GM19452 (cell line): ENCODE measurements at regions not wholly inside any gene's neighbourhood (a gene's known extent, or its start where the extent isn't known, plus 50 kb on each side); places are given as distances from the start of the nearest gene placed in this dataset.
"Not testable (repeated sequence)": the region's sequence is repeated elsewhere in the genome, so short reads cannot be mapped to it uniquely, and the experiment has no call there.

Source experiments
- ATAC-seq: cut with Tn5 transposase; IDR thresholded peaks from one replicate; pipeline ENCODE4 v1.9.1; 2021; ENCODE audit not compliant: unreplicated experiment

GRCh38 chr5:30279237-30279636, 914.2 kb upstream of the CDH6 start:
- no peak for ATAC-seq

GRCh38 chr5:30267026-30267425, 926.5 kb upstream of the CDH6 start:
- ATAC-seq: no peak

GRCh38 chr5:30239331-30240022, 954.0 kb upstream of the CDH6 start:
- ATAC-seq: no peak

GRCh38 chr5:30237189-30237588, 956.3 kb upstream of the CDH6 start:
- no peak for ATAC-seq

GRCh38 chr5:30209755-30210154, 983.7 kb upstream of the CDH6 start:
- ATAC-seq: no peak

- no peak for ATAC-seq
Observed at GRCh38 chr5:30197662-30198061, 995.8 kb upstream of the CDH6 start.

- ATAC-seq: no peak
Observed at GRCh38 chr5:30195036-30195435, 998.5 kb upstream of the CDH6 start.

GRCh38 chr5:30194595-30194994, 998.9 kb upstream of the CDH6 start:
- no peak for ATAC-seq

- no peak for ATAC-seq
Observed at GRCh38 chr5:30183795-30184194, 1009.7 kb upstream of the CDH6 start.

- ATAC-seq: no peak
Observed at GRCh38 chr5:30156156-30156555, 1037.3 kb upstream of the CDH6 start.

GRCh38 chr5:30152431-30152830, 1041.1 kb upstream of the CDH6 start:
- ATAC-seq: no peak

GRCh38 chr5:30150231-30150630, 1043.3 kb upstream of the CDH6 start:
- no peak for ATAC-seq

- no peak for ATAC-seq
Observed at GRCh38 chr5:30149526-30149925, 1044.0 kb upstream of the CDH6 start.

- ATAC-seq: no peak
Observed at GRCh38 chr5:30147976-30148375, 1045.5 kb upstream of the CDH6 start.

- ATAC-seq: not testable (repeated sequence)
Observed at GRCh38 chr5:30144059-30144458, 1049.4 kb upstream of the CDH6 start.

- ATAC-seq: no peak
Observed at GRCh38 chr5:30142432-30142831, 1051.1 kb upstream of the CDH6 start.

- ATAC-seq: no peak
Observed at GRCh38 chr5:30121043-30121442, 1072.4 kb upstream of the CDH6 start.

- ATAC-seq: no peak
Observed at GRCh38 chr5:30117135-30117534, 1076.4 kb upstream of the CDH6 start.

GRCh38 chr5:30113542-30113941, 1079.9 kb upstream of the CDH6 start:
- ATAC-seq: no peak

- no peak for ATAC-seq
Observed at GRCh38 chr5:30112867-30113266, 1080.6 kb upstream of the CDH6 start.

GRCh38 chr5:30108051-30108450, 1085.4 kb upstream of the CDH6 start:
- no peak for ATAC-seq

GRCh38 chr5:30106596-30106995, 1086.9 kb upstream of the CDH6 start:
- no peak for ATAC-seq

- ATAC-seq: no peak
Observed at GRCh38 chr5:30104872-30105596, 1088.5 kb upstream of the CDH6 start.
